ENCODE measurements at regions not wholly inside any gene's neighbourhood (a gene's known extent, or its start where the extent isn't known, plus 50 kb on each side); places are given as distances from the start of the nearest gene placed in this dataset.
"Not testable (repeated sequence)": the region's sequence is repeated elsewhere in the genome, so short reads cannot be mapped to it uniquely, and the experiment has no call there.

- no peak for DNase-seq
These were observed 55.9 kb downstream of the BAMBI start for GRCh38 chr10:28733245-28733644.

- no peak for DNase-seq
These were observed 56.3 kb downstream of the BAMBI start for GRCh38 chr10:28733647-28734046.

- no peak for DNase-seq
These were observed 57.8 kb downstream of the BAMBI start for GRCh38 chr10:28734938-28735759.

- DNase-seq = no peak
These were observed 59.8 kb downstream of the BAMBI start for GRCh38 chr10:28737096-28737495.

GRCh38 chr10:28738200-28738599 lies 60.9 kb downstream of the BAMBI start:
- DNase-seq = no peak

GRCh38 chr10:28743576-28743975 lies 66.3 kb downstream of the BAMBI start:
- DNase-seq = no peak

GRCh38 chr10:28744069-28744768 lies 66.9 kb downstream of the BAMBI start:
- DNase-seq = no peak

- no peak for DNase-seq
These were observed 77.8 kb downstream of the BAMBI start for GRCh38 chr10:28754930-28755718.

GRCh38 chr10:28761084-28761846 lies 83.9 kb downstream of the BAMBI start:
- no peak for DNase-seq

GRCh38 chr10:28763471-28764170 lies 86.3 kb downstream of the BAMBI start:
- DNase-seq = no peak

- DNase-seq = no peak
These were observed 88.3 kb downstream of the BAMBI start for GRCh38 chr10:28765641-28766040.

GRCh38 chr10:28768227-28768626 lies 90.9 kb downstream of the BAMBI start:
- no peak for DNase-seq

GRCh38 chr10:28769091-28769604 lies 91.8 kb downstream of the BAMBI start:
- DNase-seq = no peak

- not testable (repeated sequence) for DNase-seq
These were observed 94.3 kb downstream of the BAMBI start for GRCh38 chr10:28771580-28772090.

- DNase-seq = no peak
These were observed 97.0 kb downstream of the BAMBI start for GRCh38 chr10:28774051-28774995.

GRCh38 chr10:28775773-28776172 lies 98.5 kb downstream of the BAMBI start:
- no peak for DNase-seq

GRCh38 chr10:28776519-28776918 lies 99.2 kb downstream of the BAMBI start:
- no peak for DNase-seq

GRCh38 chr10:28777911-28778310 lies 100.6 kb downstream of the BAMBI start:
- DNase-seq = no peak

- DNase-seq = no peak
These were observed 101.2 kb downstream of the BAMBI start for GRCh38 chr10:28778524-28778923.

GRCh38 chr10:28781296-28781695 lies 104.0 kb downstream of the BAMBI start:
- no peak for DNase-seq
